H1 (cell line): ENCODE measurements at regions not wholly inside any gene's neighbourhood (a gene's known extent, or its start where the extent isn't known, plus 50 kb on each side); places are given as distances from the start of the nearest gene placed in this dataset.

Experiments used
- CTCF ChIA-PET: fragments of 300-600 bp; sonication (Branson Sonifier 250); formaldehyde crosslinking; loops from one replicate; lab custom pipeline; 2021; ENCODE audit not compliant: partially characterized antibody; lab: Charles Lee
- POLR2A ChIA-PET: fragments of 300-600 bp; sonication (Branson Sonifier 250); formaldehyde crosslinking; loops from one replicate; lab custom pipeline; 2021; ENCODE audit warnings: inconsistent platforms; ENCODE audit not compliant: partially characterized antibody; lab: Charles Lee
- DNase-seq, 2 experiments: peaks; one replicate each; pipeline versions ENCODE4 v3.0.0 to v3.0.0-alpha.2; 2010 to 2022; ENCODE audit warnings: low spot score in 2 of 2, low read depth in 1 of 2, mixed read lengths in 1 of 2
- FAIRE-seq: peaks from 2 replicates; lab custom pipeline; 2011; peaks lifted over from hg19 to GRCh38; lab: Jason Lieb, UNC
- H2AFZ ChIP-seq: 2 replicates; pipeline ENCODE4 v1.8.1; 2012; ENCODE audit warnings: low read length, inconsistent platforms
- H2AK5ac ChIP-seq: 2 replicates; pipeline ENCODE4 v1.6.1; 2013; ENCODE audit warnings: low read depth, low read length
- H2BK120ac ChIP-seq: replicated peaks from 2 replicates; pipeline ENCODE3; 2013; ENCODE audit warnings: low read depth, low read length, inconsistent platforms
- H2BK12ac ChIP-seq: 2 replicates; pipeline ENCODE4 v1.6.1; 2013; ENCODE audit warnings: low read depth, low read length
- H2BK15ac ChIP-seq: 2 replicates; pipeline ENCODE4 v1.6.1; 2013; ENCODE audit warnings: low read length
- H2BK20ac ChIP-seq: 2 replicates; pipeline ENCODE4 v1.6.1; 2013; ENCODE audit warnings: low read length
- H2BK5ac ChIP-seq: 2 replicates; pipeline ENCODE4 v1.6.1; 2013; ENCODE audit warnings: low read depth, low read length
- H3K14ac ChIP-seq: 2 replicates; pipeline ENCODE4 v1.6.1; 2013; ENCODE audit warnings: inconsistent platforms; ENCODE audit not compliant: insufficient read length
- H3K18ac ChIP-seq: 2 replicates; pipeline ENCODE4 v1.6.1; 2013; ENCODE audit warnings: low read length; ENCODE audit errors: extremely low read depth
- H3K23ac ChIP-seq: 2 replicates; pipeline ENCODE4 v1.6.1; 2013; ENCODE audit warnings: inconsistent platforms; ENCODE audit not compliant: insufficient read length
- H3K23me2 ChIP-seq: 2 replicates; pipeline ENCODE4 v1.6.1; 2013; ENCODE audit warnings: low read depth, low read length
- H3K27ac ChIP-seq: 2 replicates; pipeline ENCODE4 v1.6.1; 2011; ENCODE audit warnings: low read depth, low read length, inconsistent platforms
- H3K27me3 ChIP-seq, 4 experiments: replicated peaks in 1 of 4; 1 replicate in 1 of 4; 2 replicates in 3 of 4; pipeline versions ENCODE4 v1.6.1 to v1.8.1; 2011 to 2013; ENCODE audit warnings: low read length in 3 of 4, mild to moderate bottlenecking in 3 of 4, inconsistent platforms in 2 of 4, mixed read lengths in 2 of 4, moderate library complexity in 1 of 4; ENCODE audit not compliant: control insufficient read depth in 3 of 4, insufficient read depth in 3 of 4; ENCODE audit errors: extremely low read depth in 1 of 4
- H3K36me3 ChIP-seq, 4 experiments: 2 replicates each; pipeline versions ENCODE4 v1.6.1 to v1.8.1; 2011 to 2013; ENCODE audit warnings: mild to moderate bottlenecking in 4 of 4, low read length in 3 of 4, moderate library complexity in 2 of 4, control low read depth in 1 of 4, inconsistent platforms in 1 of 4; ENCODE audit not compliant: insufficient read depth in 4 of 4, control insufficient read depth in 2 of 4
- H3K4ac ChIP-seq: replicated peaks from 2 replicates; pipeline ENCODE3; 2013; ENCODE audit warnings: low read length, low read depth, mixed read lengths, inconsistent platforms; ENCODE audit not compliant: insufficient read length
- H3K4me1 ChIP-seq, 4 experiments: replicated peaks in 1 of 4; 1 replicate in 1 of 4; 2 replicates in 3 of 4; pipeline versions ENCODE4 v1.6.1 to v1.8.1; 2011 to 2013; ENCODE audit warnings: low read length in 3 of 4, inconsistent platforms in 2 of 4, mixed read lengths in 1 of 4; ENCODE audit not compliant: insufficient read depth in 4 of 4, control insufficient read depth in 3 of 4
- H3K4me2 ChIP-seq, 2 experiments: 2 replicates each; pipeline versions ENCODE4 v1.6.1 to v1.8.1; 2011 to 2013; ENCODE audit warnings: low read depth in 2 of 2, low read length in 2 of 2, control low read depth in 1 of 2, inconsistent platforms in 1 of 2, mild to moderate bottlenecking in 1 of 2; ENCODE audit not compliant: insufficient read depth in 1 of 2
- H3K4me3 ChIP-seq, 4 experiments: fragments of 200-600, 300-600 bp in 1 of 4; sonication (generic), shearing (Covaris generic), sonication (Bioruptor Twin) in 1 of 4; 2 replicates each; pipeline versions ENCODE4 v1.5.1 to v1.8.1; 2011 to 2016; ENCODE audit warnings: low read length in 4 of 4, low read depth in 3 of 4, control low read depth in 2 of 4, inconsistent platforms in 2 of 4, mild to moderate bottlenecking in 2 of 4, mixed read lengths in 1 of 4, moderate library complexity in 1 of 4; ENCODE audit not compliant: insufficient read depth in 2 of 4; ENCODE audit errors: extremely low read depth in 1 of 4
- H3K56ac ChIP-seq: replicated peaks from 2 replicates; pipeline ENCODE3; 2013; ENCODE audit warnings: low read depth, mild to moderate bottlenecking, mixed read lengths, low read length, inconsistent platforms; ENCODE audit not compliant: insufficient read length
- H3K79me1 ChIP-seq: 2 replicates; pipeline ENCODE4 v1.6.1; 2013; ENCODE audit warnings: low read depth, low read length, control low read depth
- H3K79me2 ChIP-seq, 2 experiments: 2 replicates each; pipeline versions ENCODE4 v1.6.1 to v1.8.1; 2012 to 2013; ENCODE audit warnings: low read length in 2 of 2, mild to moderate bottlenecking in 2 of 2, inconsistent platforms in 1 of 2; ENCODE audit not compliant: insufficient read depth in 2 of 2, control insufficient read depth in 1 of 2
- H3K9ac ChIP-seq, 4 experiments: replicated peaks in 1 of 4; 1 replicate in 1 of 4; 2 replicates in 3 of 4; pipeline versions ENCODE4 v1.6.1 to v1.8.1; 2011 to 2013; ENCODE audit warnings: low read depth in 3 of 4, low read length in 3 of 4, control low read depth in 2 of 4, mild to moderate bottlenecking in 2 of 4, moderate library complexity in 2 of 4, inconsistent platforms in 1 of 4; ENCODE audit errors: extremely low read depth in 1 of 4
- H3K9me3 ChIP-seq, 2 experiments: 2 replicates each; pipeline versions ENCODE4 v1.6.1 to v1.8.1; 2012 to 2013; ENCODE audit warnings: mild to moderate bottlenecking in 2 of 2, moderate library complexity in 2 of 2, control low read depth in 1 of 2, inconsistent platforms in 1 of 2, low read depth in 1 of 2, low read length in 1 of 2, mixed read lengths in 1 of 2; ENCODE audit not compliant: insufficient read depth in 2 of 2
- H4K20me1 ChIP-seq, 2 experiments: replicated peaks in 1 of 2; 2 replicates each; pipeline versions ENCODE3 to v1.8.1; 2011 to 2013; ENCODE audit warnings: inconsistent platforms in 2 of 2, low read length in 2 of 2, mild to moderate bottlenecking in 1 of 2; ENCODE audit not compliant: insufficient read depth in 2 of 2, control insufficient read depth in 1 of 2
- H4K5ac ChIP-seq: 2 replicates; pipeline ENCODE4 v1.6.1; 2013; ENCODE audit warnings: low read length, low read depth, mixed read lengths, inconsistent platforms; ENCODE audit not compliant: insufficient read length
- H4K8ac ChIP-seq: 2 replicates; pipeline ENCODE4 v1.8.0; 2013; ENCODE audit warnings: mild to moderate bottlenecking, moderate library complexity, low read length, inconsistent platforms; ENCODE audit not compliant: insufficient read depth; ENCODE audit errors: extremely low read depth
- H4K91ac ChIP-seq: replicated peaks from 2 replicates; pipeline ENCODE3; 2013; ENCODE audit warnings: low read length, mixed read lengths, inconsistent platforms; ENCODE audit not compliant: insufficient read length
- CBX5 ChIP-seq: fragments of 300-800, 300-1000 bp; sonication (generic); IDR thresholded peaks from 2 replicates; pipeline ENCODE4 v1.7.1; 2016; ENCODE audit warnings: antibody characterized with exemption, low read length, low read depth
- CHD1 ChIP-seq: IDR thresholded peaks from 2 replicates; pipeline ENCODE4 v1.6.1; 2012; ENCODE audit warnings: low read depth, low read length, improper control_type of control experiment
- KDM1A ChIP-seq: fragments of 200-600, 300-600 bp; sonication (generic); IDR thresholded peaks from 2 replicates; pipeline ENCODE4 v1.7.1; 2016; ENCODE audit warnings: mild to moderate bottlenecking, low read length, borderline replicate concordance
- MAFK ChIP-seq: IDR thresholded peaks from 2 replicates; pipeline ENCODE4 v1.6.1; 2012; ENCODE audit warnings: low read depth, mild to moderate bottlenecking, improper control_type of control experiment, low read length
- POLR2AphosphoS5 ChIP-seq: IDR thresholded peaks from 2 replicates; pipeline ENCODE4 v1.6.1; 2011; ENCODE audit warnings: low read depth, low read length
- SIX5 ChIP-seq: IDR thresholded peaks from 2 replicates; pipeline ENCODE4 v1.6.1; 2011; ENCODE audit warnings: mild to moderate bottlenecking, low read depth, low read length
- TCF12 ChIP-seq: IDR thresholded peaks from 2 replicates; pipeline ENCODE4 v1.6.1; 2011; ENCODE audit warnings: low read depth, mild to moderate bottlenecking, low read length
- TEAD4 ChIP-seq: IDR thresholded peaks from 2 replicates; pipeline ENCODE4 v1.6.1; 2012; ENCODE audit warnings: low read depth, low read length, inconsistent platforms, mixed read lengths
- WGBS, 2 experiments: shearing (Covaris generic) in 1 of 2; methylation state at CpG; one replicate each; pipeline versions ENCODE4 v1.1.6 to v1.1.7; 2013 to 2015; ENCODE audit warnings: low lambda C conversion rate in 2 of 2, mixed read lengths in 2 of 2, inconsistent platforms in 1 of 2, low coverage in 1 of 2, missing lambda C conversion rate in 1 of 2; ENCODE audit not compliant: insufficient replicate concordance in 2 of 2, insufficient coverage in 1 of 2, insufficient read length in 1 of 2; ENCODE audit errors: extremely low coverage in 1 of 2, missing lambda C conversion rate in 1 of 2; 5-methylcytosine and 5-hydroxymethylcytosine counted together
- TF ChIP-seq, protein P1 (sequence below): IDR thresholded peaks from 2 replicates; pipeline ENCODE4 v1.6.1; 2012; ENCODE audit warnings: inconsistent platforms

DNA sequence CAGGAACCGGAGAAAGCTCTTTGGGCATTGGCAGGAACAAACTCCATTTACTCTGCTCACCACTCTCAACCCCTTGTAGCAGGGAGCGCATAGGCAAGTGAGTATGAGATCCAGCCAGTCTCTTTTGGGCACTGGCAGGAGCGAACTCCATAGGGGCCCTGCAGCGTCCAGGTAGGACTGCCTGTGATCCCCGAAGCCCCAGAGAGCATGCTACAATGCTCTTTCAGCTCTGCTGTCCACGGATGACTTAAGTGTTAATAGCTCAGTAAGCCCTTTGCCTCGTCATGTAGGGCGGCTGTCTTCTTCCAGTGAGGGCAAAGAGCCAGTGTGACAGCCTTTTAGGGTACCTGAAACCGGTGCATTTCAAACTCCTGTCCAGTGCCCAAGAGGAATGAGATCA is 1525.6 kb upstream of the RAG2 start:
- Histone ChIP-seq H3K4me3 (no peak overlapping the region), H2BK12ac (no peak overlapping the region), H4K5ac (no peak overlapping the region), H3K9ac (no peak overlapping the region), H3K9me3 (no peaks in the 10 kb centered on the region), H3K18ac (no peak overlapping the region), H2BK20ac (0 out of 2 replicates have a peak overlapping the region, but pooled peaks have one; percentile 34), H2BK5ac (no peak overlapping the region), H3K27me3 (no peaks in the 10 kb centered on the region), H2BK120ac (no peak overlapping the region), H3K14ac (no peak overlapping the region), H3K4ac (no peak overlapping the region), H3K79me1 (no peaks in the 10 kb centered on the region), H3K36me3 (no peaks in the 10 kb centered on the region), H3K4me1 (no peaks in the 10 kb centered on the region; a peak in 1 of 7 replicates), H3K27ac (no peak overlapping the region), H3K79me2 (no peaks in the 10 kb centered on the region), H4K91ac (no peak overlapping the region), H3K56ac (no peak overlapping the region)
- DNase-seq (no peak), FAIRE-seq (no peak)
- ChIA-PET CTCF (interaction anchor here (1.0 kb wide), 1 partner anchor 667 kb away, joined by 3 read pairs; no protein-coding TSS in a partner anchor), POLR2A (no interaction called here)
- 80% methylated on average over 9 of the region's 9 CpGs; no CpG with 5 or more reads in 1 of the 2 experiments for WGBS, 2 experiments
- TF ChIP-seq CBX5 = no peak
- no peak for TF ChIP-seq KDM1A
- TF ChIP-seq SIX5 = no peak
- TF ChIP-seq POLR2AphosphoS5 = no peak
- no peak for TF ChIP-seq TCF12
- no peak for TF ChIP-seq TEAD4
- no peak for TF ChIP-seq MAFK
- TF ChIP-seq, protein P1, sequence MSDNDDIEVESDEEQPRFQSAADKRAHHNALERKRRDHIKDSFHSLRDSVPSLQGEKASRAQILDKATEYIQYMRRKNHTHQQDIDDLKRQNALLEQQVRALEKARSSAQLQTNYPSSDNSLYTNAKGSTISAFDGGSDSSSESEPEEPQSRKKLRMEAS = no peak
- TF ChIP-seq CHD1 = no peak
- TF ChIP-seq, all 59 proteins: peak for 0
- Histone ChIP-seq H2BK15ac (no peak overlapping the region), H3K23ac (no peak overlapping the region), H4K8ac (no peak overlapping the region; the same call in 1 of the 2 replicates), H2AK5ac (no peak overlapping the region), H3K23me2 (no peaks in the 10 kb centered on the region), H4K20me1 (no peaks in the 10 kb centered on the region), H3K4me2 (no peak overlapping the region), H2AFZ (peak overlapping the region; percentile 91)
